ENCODE measurements at regions not wholly inside any gene's neighbourhood (a gene's known extent, or its start where the extent isn't known, plus 50 kb on each side); places are given as distances from the start of the nearest gene placed in this dataset.
"Not testable (repeated sequence)": the region's sequence is repeated elsewhere in the genome, so short reads cannot be mapped to it uniquely, and the experiment has no call there.

GRCh38 chr12:74242088-74242487 lies 295.5 kb upstream of the ATXN7L3B start:
- DNase-seq (ENCODE audit: low read depth) = no peak

- DNase-seq (ENCODE audit: low read depth) = no peak
Observed at GRCh38 chr12:74245458-74245857, 292.2 kb upstream of the ATXN7L3B start.

- DNase-seq (ENCODE audit: low read depth) = no peak
Observed at GRCh38 chr12:74250891-74251290, 286.7 kb upstream of the ATXN7L3B start.

GRCh38 chr12:74253826-74254225 lies 283.8 kb upstream of the ATXN7L3B start:
- DNase-seq (ENCODE audit: low read depth) = not testable (repeated sequence)

- no peak for DNase-seq (ENCODE audit: low read depth)
Observed at GRCh38 chr12:74254784-74255183, 282.9 kb upstream of the ATXN7L3B start.

- DNase-seq (ENCODE audit: low read depth) = no peak
Observed at GRCh38 chr12:74259199-74259598, 278.4 kb upstream of the ATXN7L3B start.

GRCh38 chr12:74264692-74265091 lies 272.9 kb upstream of the ATXN7L3B start:
- no peak for DNase-seq (ENCODE audit: low read depth)

GRCh38 chr12:74269355-74269754 lies 268.3 kb upstream of the ATXN7L3B start:
- not testable (repeated sequence) for DNase-seq (ENCODE audit: low read depth)

DNA sequence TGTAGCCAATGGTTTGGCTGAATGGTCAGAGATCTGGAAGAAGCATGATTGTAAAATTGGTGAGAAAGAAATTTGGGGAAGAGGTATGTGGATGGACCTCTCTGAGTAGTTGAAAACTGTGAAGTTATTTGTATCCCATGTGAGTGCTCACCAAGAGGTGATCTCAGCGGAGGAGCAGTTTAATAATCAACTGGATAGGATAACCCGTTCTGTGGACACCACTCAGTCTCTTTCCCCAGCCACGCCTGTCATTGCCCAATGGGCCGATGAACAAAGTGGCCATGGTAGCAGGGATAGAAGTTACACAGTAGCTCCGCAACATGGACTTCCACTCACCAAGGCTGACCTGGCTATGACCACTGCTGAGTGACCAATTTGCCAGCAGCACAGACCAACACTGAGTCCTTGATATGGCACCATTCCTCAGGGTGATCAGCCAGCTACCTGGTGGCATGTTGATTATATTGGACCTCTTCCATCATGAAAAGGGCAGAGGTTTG lies 257.4 kb upstream of the ATXN7L3B start:
- no peak for DNase-seq (ENCODE audit: low read depth)

DNA sequence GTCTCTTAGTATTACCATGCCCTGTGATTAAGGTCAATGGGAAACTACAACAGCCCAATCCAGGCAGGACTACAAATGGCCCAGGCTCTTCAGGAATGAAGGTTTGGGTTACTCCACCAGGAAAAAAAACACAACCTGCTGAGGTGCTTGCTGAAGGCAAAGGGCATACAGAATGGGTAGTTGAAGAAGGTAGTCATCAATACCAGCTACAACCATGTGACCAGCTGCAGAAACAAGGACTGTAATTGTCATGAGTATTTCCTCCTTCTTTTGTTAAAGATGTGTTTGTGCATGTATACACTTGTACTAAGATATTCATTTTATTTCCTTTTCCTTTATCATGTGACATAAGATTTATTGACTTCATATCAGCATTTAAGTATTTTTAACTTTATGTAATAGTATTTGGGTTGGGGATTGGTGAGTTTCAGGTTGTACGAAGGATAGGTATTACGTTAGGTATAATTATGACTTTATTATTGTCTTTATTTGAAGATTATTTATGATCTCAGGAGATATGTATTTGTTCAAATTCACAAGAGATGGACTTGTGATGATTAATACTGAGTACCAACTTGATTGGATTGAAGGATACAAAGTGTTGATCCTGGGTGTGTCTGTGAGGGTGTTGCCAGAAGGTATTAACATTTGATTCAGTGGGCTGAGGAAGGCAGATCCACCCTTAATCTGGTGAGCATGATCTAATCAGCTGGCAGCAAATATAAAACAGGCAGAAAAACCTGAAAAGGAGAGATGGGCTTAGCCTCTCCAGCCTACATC lies 256.0 kb upstream of the ATXN7L3B start:
- DNase-seq (ENCODE audit: low read depth) = not testable (repeated sequence)

GRCh38 chr12:74283646-74284045 lies 254.0 kb upstream of the ATXN7L3B start:
- no peak for DNase-seq (ENCODE audit: low read depth)

DNA sequence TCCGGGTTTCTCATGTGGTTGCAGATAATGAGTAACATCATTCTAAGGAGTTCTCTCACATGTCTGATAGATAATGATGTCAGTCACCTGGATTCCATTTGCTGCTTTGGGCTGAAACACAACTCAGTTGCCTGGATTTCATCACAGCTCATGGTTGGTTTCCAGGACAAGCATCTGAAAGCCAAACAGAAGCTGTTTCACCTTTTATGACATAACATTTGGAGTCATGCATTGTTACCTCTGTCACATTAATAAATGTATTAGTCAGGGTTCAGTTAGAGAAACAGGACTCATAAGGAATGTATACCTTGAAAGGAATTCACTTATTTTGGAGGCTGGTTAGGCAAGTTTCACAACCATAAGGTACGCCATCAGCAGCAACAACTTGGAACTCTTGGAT lies 251.9 kb upstream of the ATXN7L3B start:
- no peak for DNase-seq (ENCODE audit: low read depth)

DNA sequence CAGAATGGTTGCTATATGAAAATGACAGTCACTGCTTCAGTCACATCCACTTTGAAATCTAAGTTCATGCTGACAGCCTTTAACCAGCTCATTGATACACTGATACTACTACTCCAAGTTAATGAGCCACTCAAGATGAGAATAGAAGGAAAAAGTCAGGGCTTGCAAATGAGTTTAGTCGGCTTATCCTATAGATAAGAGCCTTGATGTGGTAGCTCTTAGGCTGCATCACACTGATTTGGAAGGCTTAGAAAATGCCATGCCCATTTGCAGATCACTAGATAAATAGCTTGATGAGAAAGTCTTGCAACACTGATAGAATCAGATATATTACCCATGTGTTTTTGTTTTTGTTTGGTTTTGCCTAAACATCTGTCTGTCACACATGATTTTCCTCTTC lies 251.4 kb upstream of the ATXN7L3B start:
- DNase-seq (ENCODE audit: low read depth) = no peak

- no peak for DNase-seq (ENCODE audit: low read depth)
Observed at GRCh38 chr12:74292351-74293194, 245.1 kb upstream of the ATXN7L3B start.

GRCh38 chr12:74293689-74294131 lies 243.9 kb upstream of the ATXN7L3B start:
- DNase-seq (ENCODE audit: low read depth) = no peak

- peak; percentile 69 for DNase-seq (ENCODE audit: low read depth)
Observed at GRCh38 chr12:74317078-74317601, 220.5 kb upstream of the ATXN7L3B start.

- no peak for DNase-seq (ENCODE audit: low read depth)
Observed at GRCh38 chr12:74317741-74318140, 219.9 kb upstream of the ATXN7L3B start.

- no peak for DNase-seq (ENCODE audit: low read depth)
Observed at GRCh38 chr12:74319886-74320285, 217.7 kb upstream of the ATXN7L3B start.

DNA sequence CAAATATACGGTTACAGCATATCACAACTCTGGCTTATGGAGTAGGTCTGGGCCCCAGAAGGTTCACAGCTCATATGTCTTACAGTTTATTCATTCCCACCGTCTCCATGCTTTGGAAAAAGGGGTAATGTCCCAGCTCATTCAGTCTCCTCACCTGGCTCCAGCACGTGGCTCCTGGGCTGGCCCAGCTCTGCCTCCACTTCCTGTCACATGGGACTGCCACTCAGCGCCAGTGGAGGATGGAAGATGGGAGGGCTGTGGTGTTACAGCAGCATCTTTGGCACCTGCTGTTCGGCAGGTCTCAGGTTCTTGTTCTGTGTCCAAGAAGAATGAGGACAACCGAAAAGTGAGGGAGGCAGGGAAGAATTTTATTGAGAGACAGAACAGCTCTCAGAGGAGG lies 216.3 kb upstream of the ATXN7L3B start:
- DNase-seq (ENCODE audit: low read depth) = no peak

GRCh38 chr12:74322792-74323191 lies 214.8 kb upstream of the ATXN7L3B start:
- no peak for DNase-seq (ENCODE audit: low read depth)

DNA sequence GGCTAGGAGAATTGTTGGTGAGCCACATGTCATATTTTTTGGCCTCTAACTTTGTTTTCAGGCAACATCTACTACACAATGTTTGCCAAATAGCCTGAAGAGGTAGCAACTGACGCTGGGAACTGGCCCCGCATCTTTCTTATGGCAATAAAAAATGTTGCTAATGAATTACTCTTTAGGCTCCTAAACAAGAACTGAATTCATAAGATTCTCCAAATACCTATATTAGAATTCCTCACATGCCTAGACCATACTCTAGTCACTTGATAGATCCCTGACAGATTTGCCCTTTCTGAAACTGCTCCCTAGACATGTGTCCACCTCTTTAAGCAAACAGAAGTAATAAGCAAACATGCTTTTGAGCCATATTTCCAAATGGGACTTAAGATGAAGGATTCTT lies 209.0 kb upstream of the ATXN7L3B start:
- DNase-seq (ENCODE audit: low read depth) = no peak

- DNase-seq (ENCODE audit: low read depth) = peak; percentile 20
Observed at GRCh38 chr12:74334780-74335179, 202.9 kb upstream of the ATXN7L3B start.
